GM19025 (cell line): ENCODE measurements at regions not wholly inside any gene's neighbourhood (a gene's known extent, or its start where the extent isn't known, plus 50 kb on each side); places are given as distances from the start of the nearest gene placed in this dataset.
"Not testable (repeated sequence)": the region's sequence is repeated elsewhere in the genome, so short reads cannot be mapped to it uniquely, and the experiment has no call there.

Experiments
- ATAC-seq: cut with Tn5 transposase; IDR thresholded peaks from one replicate; pipeline ENCODE4 v1.9.1; 2021; ENCODE audit warnings: mild to moderate bottlenecking, low read depth, moderate library complexity; ENCODE audit not compliant: unreplicated experiment

GRCh38 chr3:134106580-134106979, 76.9 kb upstream of the SLCO2A1 start:
- ATAC-seq: peak; percentile 92

- ATAC-seq: no peak
Observed at GRCh38 chr3:134105876-134106556, 76.3 kb upstream of the SLCO2A1 start.

- no peak for ATAC-seq
Observed at GRCh38 chr3:134104031-134104430, 74.3 kb upstream of the SLCO2A1 start.

- no peak for ATAC-seq
Observed at GRCh38 chr3:134103470-134103869, 73.7 kb upstream of the SLCO2A1 start.

- no peak for ATAC-seq
Observed at GRCh38 chr3:134102976-134103375, 73.3 kb upstream of the SLCO2A1 start.

GRCh38 chr3:134096214-134096613, 66.5 kb upstream of the SLCO2A1 start:
- ATAC-seq: not testable (repeated sequence)

- ATAC-seq: no peak
Observed at GRCh38 chr3:134095005-134095404, 65.3 kb upstream of the SLCO2A1 start.

- ATAC-seq: no peak
Observed at GRCh38 chr3:134094491-134094890, 64.8 kb upstream of the SLCO2A1 start.

- no peak for ATAC-seq
Observed at GRCh38 chr3:134093956-134094355, 64.2 kb upstream of the SLCO2A1 start.

- ATAC-seq: no peak
Observed at GRCh38 chr3:134092208-134092701, 62.5 kb upstream of the SLCO2A1 start.

- no peak for ATAC-seq
Observed at GRCh38 chr3:134090031-134090430, 60.3 kb upstream of the SLCO2A1 start.

GRCh38 chr3:134087060-134087974, 57.6 kb upstream of the SLCO2A1 start:
- ATAC-seq: no peak

- no peak for ATAC-seq
Observed at GRCh38 chr3:134086616-134087015, 56.9 kb upstream of the SLCO2A1 start.

- no peak for ATAC-seq
Observed at GRCh38 chr3:134085034-134085775, 55.5 kb upstream of the SLCO2A1 start.

- no peak for ATAC-seq
Observed at GRCh38 chr3:134084242-134084950, 54.7 kb upstream of the SLCO2A1 start.

GRCh38 chr3:134083626-134084241, 54.0 kb upstream of the SLCO2A1 start:
- no peak for ATAC-seq

GRCh38 chr3:134083008-134083407, 53.3 kb upstream of the SLCO2A1 start:
- ATAC-seq: no peak

- ATAC-seq: no peak
Observed at GRCh38 chr3:134082582-134082981, 52.9 kb upstream of the SLCO2A1 start.

GRCh38 chr3:134081211-134081610, 51.5 kb upstream of the SLCO2A1 start:
- ATAC-seq: no peak

GRCh38 chr3:134080761-134081160, 51.0 kb upstream of the SLCO2A1 start:
- no peak for ATAC-seq
